ENCODE measurements at regions not wholly inside any gene's neighbourhood (a gene's known extent, or its start where the extent isn't known, plus 50 kb on each side); places are given as distances from the start of the nearest gene placed in this dataset.

DNA sequence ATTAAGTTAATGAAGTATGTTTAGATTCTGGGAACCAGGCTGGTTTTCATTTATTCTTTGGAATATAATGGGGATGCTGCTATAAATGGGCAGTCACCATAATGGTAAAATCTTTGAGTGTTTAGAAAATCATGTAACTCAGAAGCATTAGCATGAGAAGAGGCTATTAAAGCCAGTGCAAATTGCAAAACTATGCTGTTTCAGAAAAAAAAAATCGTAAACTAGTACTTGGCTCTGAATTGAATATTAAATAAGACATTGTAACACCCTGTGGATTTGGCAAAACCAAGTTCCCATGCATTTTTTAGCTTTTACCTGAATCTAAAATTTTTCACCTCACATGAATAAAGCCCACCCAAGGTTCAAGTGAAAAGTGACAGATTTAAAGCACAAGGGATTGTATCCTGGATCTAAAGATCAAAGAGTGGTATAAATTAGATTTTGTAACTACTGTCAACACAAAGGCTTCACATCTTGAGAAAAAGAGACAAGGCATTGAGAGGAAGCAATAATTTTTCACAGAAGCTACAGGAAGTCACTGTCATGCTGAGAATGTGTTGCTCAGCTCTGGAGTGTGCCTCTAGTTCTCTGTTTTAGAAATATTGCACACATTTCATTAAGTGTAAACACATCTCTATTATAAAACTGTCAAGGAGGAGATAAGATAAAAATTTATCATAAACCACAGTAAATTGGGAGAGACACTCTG lies 142.2 kb downstream of the ABCA8 start:
- no peak for TF ChIP-seq POLR2A (IDR thresholded peaks at IDR 0.05)
- TF ChIP-seq, protein P1, sequence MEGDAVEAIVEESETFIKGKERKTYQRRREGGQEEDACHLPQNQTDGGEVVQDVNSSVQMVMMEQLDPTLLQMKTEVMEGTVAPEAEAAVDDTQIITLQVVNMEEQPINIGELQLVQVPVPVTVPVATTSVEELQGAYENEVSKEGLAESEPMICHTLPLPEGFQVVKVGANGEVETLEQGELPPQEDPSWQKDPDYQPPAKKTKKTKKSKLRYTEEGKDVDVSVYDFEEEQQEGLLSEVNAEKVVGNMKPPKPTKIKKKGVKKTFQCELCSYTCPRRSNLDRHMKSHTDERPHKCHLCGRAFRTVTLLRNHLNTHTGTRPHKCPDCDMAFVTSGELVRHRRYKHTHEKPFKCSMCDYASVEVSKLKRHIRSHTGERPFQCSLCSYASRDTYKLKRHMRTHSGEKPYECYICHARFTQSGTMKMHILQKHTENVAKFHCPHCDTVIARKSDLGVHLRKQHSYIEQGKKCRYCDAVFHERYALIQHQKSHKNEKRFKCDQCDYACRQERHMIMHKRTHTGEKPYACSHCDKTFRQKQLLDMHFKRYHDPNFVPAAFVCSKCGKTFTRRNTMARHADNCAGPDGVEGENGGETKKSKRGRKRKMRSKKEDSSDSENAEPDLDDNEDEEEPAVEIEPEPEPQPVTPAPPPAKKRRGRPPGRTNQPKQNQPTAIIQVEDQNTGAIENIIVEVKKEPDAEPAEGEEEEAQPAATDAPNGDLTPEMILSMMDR (IDR thresholded peaks at IDR 0.05) = no peak
